NCI-H1092 treated with DMSO at 0.1 percent for 48 hours (cell line): ENCODE measurements at regions not wholly inside any gene's neighbourhood (a gene's known extent, or its start where the extent isn't known, plus 50 kb on each side); places are given as distances from the start of the nearest gene placed in this dataset.

Source experiments
- DNase-seq: peaks from one replicate; lab custom pipeline; 2025; lab: John Stamatoyannopoulos, UW

DNA sequence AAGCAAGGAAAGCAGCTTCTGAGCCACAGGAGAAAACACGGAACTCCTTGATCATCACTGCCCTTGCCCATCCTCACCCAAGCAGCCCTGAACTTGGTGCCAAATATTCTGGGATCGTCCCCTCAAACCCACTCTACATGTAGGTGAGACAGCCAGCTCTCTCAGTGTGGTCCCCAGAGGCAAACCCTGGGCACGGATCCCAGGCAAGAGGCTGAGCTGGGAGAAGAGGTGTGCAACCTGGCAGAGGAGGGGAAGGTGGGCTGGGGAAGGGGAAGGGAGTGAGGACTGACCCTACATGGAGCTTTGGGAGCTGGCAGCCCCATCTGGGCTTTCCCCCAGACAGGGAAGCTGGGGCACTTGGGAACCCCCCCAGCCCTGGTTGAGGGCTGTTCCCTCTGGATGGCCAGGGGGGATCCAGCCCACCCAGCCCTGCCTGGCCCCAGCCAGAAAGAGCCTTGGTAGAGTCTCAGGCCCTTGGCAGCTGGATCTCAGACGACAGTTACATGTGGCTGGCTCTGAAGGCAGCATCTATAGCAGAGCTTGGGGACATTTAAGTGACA lies 186.2 kb upstream of the CST7 start:
- DNase-seq, result no peak

DNA sequence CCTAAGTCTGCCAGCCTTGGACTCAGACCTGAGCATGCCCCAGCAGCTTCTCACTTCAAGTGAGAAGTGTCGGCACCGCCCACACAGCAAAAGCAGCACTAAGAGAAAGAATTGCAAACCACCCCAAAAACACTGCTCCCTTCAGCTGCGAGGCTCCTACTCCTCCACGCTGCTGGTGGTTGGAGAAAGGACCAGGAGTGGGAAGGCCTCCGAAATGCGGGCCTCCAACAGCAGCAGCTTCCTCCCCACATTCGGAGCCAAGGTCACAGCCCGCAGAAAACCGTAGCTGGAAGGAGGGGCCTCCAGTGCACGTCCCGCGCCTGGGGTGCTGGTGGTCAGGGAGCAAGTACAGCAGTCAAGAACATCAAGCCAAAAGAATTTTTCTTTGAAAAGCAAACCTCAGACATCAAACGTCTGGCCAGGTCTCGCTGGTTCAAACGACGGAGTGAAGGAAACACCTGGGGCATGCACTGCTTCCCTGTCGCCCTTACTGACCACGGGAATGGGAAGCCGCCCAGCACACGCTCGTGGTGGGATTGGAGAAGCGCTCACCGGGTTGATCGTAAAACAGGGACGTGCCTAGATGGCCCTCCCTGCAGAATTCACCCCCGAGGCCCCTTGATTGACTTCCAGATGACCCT lies 185.6 kb upstream of the CST7 start:
- no peak for DNase-seq

- DNase-seq, result no peak
Observed at GRCh38 chr20:24764027-24764793, 184.9 kb upstream of the CST7 start.

GRCh38 chr20:24764794-24765202 lies 184.3 kb upstream of the CST7 start:
- DNase-seq, result no peak

DNA sequence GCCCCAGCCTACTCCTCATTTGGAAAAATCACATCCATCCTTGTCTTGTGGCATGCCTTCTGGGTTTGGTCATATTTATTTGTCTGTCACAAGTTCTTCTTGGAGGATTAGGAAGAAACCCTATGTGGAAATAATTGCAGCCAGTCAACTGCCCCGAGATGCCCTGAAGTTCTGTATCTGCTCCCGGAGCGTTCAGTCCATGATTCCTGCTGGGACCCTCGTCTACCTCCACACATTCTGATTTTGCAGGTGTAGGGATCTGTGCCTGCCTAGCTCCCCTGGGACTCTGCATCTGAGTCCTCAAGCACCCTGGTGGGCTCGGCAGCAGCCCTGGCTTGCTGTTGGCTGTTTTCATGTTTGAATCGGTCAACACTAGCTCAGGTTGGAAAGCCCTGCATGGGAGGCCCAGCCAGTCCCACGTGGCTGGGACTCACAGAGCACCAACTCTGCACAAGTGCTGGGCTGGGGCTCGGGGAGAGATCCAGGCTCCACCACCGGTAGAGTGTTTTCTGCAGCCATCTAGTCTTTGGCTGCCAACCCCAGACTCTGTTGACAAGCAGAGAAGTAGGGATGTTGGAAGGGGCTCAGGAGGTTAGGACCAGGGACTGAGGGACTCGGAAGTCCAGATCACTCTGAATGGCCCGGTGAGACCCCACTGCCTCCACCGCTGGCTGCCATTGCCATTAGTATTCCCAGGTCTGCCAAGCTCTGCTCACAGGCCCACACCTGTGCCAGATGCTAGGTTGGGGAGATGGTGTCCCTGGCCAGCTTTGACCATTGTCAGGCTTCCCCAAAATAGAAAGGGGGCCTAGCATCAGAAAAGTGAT lies 183.5 kb upstream of the CST7 start:
- DNase-seq, result no peak

DNA sequence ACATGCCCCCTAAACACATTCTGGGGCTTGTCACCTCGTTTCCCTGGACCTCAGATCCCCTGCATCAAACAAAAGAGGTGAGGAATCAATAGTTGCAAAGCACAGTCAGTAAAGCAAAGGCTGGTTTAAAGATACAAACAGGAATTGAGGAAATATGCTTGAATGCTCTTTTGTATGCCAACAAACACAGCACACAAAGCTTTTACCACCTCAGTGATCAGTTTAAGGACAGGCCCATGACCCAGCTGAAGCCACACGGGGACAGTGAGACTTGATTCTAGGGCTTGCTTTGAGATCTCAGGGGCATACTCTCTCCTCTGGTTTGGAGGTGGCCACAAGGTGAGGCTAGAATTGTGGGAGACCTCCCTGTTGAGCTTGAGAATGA lies 182.9 kb upstream of the CST7 start:
- DNase-seq, result no peak

GRCh38 chr20:24766826-24767622 lies 182.0 kb upstream of the CST7 start:
- no peak for DNase-seq

DNA sequence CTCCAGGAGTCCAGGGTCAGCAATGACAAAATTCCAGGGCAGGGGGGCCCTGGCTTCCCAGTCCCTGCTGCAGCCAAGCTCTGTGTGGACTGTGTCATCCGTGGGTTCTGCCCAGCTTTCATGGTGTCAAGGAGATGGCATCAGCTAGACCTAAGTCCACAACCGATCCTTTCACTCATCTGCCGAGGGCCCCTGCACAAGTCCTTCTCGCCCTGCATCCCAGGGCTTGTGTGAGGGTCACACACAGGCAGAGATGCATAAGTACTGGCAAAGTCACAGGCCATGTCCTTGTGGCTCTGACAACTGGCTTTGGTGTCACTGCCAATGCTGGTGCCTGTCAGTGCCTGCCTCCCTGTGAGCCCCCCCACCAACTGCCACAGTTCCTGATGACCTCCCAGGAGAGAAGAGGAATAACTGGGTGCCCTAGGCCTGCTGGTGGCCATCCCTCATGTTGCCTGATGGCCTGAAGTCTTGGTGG lies 181.4 kb upstream of the CST7 start:
- no peak for DNase-seq

DNA sequence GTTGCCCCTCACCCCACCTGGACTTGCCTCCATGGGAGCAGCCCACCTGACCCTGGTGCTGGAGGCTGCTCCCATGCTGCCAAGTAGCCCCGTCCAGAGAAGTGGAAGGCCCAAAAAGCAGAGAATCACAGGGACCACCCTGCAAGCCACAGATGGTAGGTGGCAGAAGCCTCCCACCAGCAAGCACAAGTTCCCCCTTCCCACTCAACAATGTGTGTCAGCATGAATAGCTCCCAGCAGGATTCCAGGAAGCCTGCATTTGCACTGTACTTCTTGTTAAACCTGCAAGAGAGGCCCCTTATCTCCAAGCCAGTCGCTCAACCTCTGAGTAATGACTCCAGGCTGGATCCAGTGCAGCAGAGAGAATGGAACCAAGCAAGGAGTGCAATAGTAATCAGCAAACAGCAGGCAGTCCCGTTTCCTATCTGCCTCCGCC lies 180.8 kb upstream of the CST7 start:
- DNase-seq, result no peak

DNA sequence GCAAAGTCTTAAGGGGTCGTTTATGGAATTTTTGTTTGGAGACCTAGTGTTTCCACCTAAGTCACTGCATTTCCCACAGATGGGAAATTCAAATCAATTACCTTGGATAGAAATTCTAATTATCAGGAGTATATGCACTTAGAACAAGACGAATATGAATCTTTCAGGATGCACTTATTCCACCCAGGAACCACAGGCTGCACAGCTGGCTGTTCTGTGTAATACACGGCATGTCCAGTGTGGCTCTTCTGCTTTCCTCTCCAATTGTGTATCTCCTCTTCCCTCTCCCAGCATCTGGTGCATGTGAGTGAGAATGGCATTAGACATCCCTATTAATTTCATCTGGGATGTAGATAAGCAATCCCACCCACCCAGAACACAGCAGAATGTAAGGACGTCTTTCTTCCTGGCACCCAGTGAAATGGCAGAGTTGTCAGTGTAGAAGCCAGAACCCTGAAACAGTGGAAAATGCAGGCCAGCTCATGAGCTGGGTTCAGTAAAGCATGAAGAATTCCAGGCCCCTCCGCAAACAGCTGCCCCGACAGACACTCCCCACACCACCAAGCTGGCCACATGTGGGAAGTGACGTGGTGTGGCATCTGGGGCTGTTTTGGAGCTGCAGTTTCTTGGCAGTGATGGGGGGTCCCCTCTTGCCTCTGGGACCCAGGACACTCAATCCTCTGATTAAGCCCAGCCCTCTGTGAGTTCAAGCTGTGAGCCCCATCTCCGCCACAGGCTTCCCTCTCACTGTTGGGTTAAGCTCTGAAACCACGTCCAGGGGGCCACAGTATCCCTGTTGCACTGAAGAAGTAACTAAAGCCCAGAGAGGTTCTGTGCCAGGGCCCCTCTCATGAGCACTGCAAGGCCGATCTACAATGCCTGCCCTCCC lies 180.1 kb upstream of the CST7 start:
- no peak for DNase-seq

DNA sequence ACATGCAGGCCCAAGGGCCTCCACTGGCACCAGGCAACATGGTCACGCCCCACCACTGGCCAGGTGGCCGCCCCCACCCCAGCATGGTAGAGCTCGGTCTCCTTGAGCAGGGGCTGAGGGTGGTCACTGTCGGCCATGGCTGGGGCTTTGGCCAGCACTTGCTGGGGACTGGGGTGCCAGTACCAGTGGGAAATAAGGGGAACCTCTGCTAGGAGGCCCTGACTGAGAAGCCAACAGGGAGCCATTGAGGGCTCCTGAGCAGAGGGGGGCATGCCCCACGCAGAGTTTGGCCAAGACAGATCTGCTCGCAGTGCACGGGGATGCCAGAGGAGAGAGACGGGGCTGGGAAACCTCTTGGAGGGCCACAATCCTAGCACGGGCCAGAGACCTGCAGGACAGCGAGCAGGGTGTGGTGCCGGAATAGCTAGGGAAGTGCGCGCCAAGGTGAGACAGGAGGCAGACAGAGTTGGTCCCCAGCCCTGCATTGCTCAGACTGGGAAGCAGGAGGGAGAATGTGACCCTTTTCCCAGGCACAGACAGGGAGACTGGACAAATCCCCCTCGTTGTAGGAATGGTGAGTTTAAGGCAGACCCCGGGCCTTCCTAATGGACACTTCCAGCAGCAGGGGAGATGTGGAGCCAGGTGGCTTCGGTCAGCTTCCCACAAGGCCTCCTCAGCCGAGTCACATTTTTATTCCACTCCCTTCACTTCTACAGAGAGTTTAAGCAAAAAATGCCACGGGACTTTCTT lies 179.0 kb upstream of the CST7 start:
- no peak for DNase-seq

DNA sequence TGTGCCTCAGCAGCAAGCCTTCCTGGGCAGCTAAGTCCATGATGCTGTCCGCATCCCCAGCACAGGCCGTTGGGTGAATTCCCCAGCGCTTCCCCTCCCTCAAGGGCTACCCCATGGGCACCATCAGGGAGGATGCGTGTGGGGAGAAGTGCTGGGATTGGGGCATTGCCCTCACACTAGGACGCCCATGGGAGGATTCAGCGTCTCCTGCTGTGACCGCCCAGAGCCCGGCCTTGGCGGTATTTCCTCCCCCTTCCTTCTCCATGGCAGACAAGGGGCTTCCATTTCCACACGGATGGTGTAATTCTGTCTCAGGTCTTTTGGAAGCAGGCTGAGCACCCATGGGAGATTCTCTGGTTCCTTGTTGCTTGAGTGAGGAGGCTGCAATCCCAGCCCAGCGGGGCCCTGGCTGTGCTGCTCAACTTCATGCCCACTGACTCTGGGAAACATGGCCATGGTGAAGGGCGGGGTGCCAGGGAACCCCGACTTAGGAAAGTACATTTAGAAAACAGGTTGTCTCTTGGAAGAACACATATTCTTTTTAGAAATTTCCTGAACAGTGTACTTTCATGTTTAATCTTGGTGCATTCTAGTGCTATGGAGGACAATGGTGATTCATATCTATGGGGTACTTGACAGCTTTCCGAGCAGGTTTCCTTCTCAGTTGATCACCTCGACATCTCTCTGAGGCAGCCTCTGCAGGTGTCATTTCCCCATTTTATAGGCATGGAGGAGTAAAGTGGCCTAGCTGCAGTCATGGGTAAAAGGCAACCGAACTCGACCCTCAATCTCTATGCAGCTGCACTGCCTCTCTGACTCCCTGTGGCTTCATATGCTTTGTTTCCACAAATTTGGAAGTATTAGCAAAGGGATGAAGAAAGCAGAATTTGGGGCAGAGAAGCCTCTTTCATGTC lies 178.2 kb upstream of the CST7 start:
- no peak for DNase-seq

- no peak for DNase-seq
Observed at GRCh38 chr20:24771542-24772061, 177.5 kb upstream of the CST7 start.

DNA sequence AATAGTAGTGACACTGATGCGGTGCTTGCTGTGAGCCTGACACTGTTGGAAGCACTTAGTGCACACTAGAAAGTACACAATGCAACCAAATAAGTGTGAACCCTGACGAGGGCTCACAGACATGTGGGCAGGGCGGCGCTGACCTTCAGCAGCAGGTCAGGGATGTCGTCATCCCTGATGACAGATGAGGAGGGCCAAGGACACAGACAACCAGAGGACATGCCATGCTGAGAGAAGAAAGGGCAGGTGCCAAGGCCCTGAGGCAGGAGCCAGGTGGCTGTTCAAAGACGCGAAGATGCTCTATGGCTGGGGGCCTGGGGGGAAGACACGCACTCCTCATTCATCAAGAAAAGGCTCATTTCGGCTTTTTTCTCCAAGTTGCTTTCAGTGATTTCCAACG lies 176.4 kb upstream of the CST7 start:
- DNase-seq, result no peak

DNA sequence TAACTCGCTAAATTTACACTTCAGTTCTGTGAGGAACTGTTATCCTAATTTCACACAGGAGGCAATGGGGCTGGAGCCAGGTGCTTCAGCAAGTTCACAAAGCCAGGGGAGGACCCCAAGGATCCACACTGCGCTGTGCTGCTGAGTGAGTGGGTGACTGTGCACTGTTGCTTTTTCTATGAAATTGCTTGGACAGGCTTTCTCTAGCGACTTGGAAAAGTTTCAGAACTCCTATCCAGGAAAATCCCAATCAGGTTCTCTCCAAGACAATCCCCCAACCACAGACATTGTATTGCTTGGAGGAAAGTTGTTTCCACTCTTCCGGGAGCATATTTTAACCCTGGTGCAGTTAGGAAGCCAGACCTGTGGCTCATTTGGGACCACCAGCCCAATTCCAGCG lies 175.9 kb upstream of the CST7 start:
- no peak for DNase-seq

DNA sequence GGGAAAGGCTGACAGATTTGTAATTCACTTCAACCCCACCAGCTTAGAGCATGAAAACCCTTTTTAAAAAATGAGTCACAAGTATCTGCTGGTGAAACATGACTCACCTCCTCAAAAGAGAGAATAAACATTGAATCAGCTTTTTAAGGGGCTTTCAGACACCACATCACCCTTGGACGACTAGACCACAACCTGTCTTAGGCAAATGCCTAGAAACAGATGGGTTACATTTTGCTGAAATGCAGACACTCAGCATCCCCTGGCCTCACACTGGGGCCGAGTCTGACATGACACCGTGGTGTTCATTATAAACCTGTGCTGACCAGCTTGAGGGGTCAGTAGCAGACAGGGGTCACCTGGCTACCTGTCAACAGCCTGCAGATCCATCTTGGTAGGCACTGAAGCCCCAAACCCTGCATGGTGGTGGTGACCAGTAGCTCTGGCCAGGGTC lies 175.3 kb upstream of the CST7 start:
- DNase-seq, result no peak

- no peak for DNase-seq
Observed at GRCh38 chr20:24775966-24776365, 173.1 kb upstream of the CST7 start.

GRCh38 chr20:24776755-24777271 lies 172.3 kb upstream of the CST7 start:
- no peak for DNase-seq
